Pancreas (tissue), 10 donors: ENCODE measurements at regions not wholly inside any gene's neighbourhood (a gene's known extent, or its start where the extent isn't known, plus 50 kb on each side); places are given as distances from the start of the nearest gene placed in this dataset.
A peak's percentile ranks its signal among the peaks of the same experiment; 100 is the strongest.

Experiments
- ATAC-seq, 4 donors: fragments of 200-7000 bp; cut with Tn5 transposase; one replicate each; pipeline versions ENCODE4 v1.8.0 to v1.9.1; 2020; ENCODE audit warnings: mild to moderate bottlenecking in 4 of 4, moderate library complexity in 4 of 4
- DNase-seq, 6 donors: peaks; one replicate each; pipeline ENCODE4 v3.0.0-alpha.2; 2020
- FAIRE-seq: peaks from 2 replicates; lab custom pipeline; 2012; peaks lifted over from hg19 to GRCh38; lab: Jason Lieb, UNC
- H3K27ac ChIP-seq, 4 donors: fragments of 200-600 bp; sonication (generic); 1 replicate in 3 of 4; 2 replicates in 1 of 4; pipeline versions ENCODE4 v1.5.0 to v1.8.0; 2020
- H3K27me3 ChIP-seq, 4 donors: fragments of 200-600 bp; one replicate each; pipeline ENCODE4 v1.8.0; 2021
- H3K36me3 ChIP-seq, 3 donors: fragments of 200-600 bp; sonication (generic) in 1 of 3; one replicate each; pipeline versions ENCODE4 v1.5.0 to v1.8.0; 2020 to 2021
- H3K4me1 ChIP-seq, 3 donors: fragments of 200-600 bp; one replicate each; pipeline ENCODE4 v1.8.0; 2021
- H3K4me3 ChIP-seq, 4 donors: fragments of 200-600 bp; sonication (generic) in 2 of 4; one replicate each; pipeline versions ENCODE4 v1.5.0 to v1.8.0; 2020 to 2021
- H3K9me3 ChIP-seq, 4 donors: fragments of 200-600 bp; one replicate each; pipeline ENCODE4 v1.8.0; 2021
- CTCF ChIP-seq, 4 donors: fragments of 200-600 bp; sonication (generic) in 3 of 4; IDR thresholded peaks; one replicate each; pipeline versions ENCODE4 v1.5.0 to v1.8.0; 2021; ENCODE audit warnings: antibody characterized with exemption in 4 of 4
- WGBS, 2 donors: extraction: QIAGEN DNeasy Blood & Tissue Kit; methylation state at CpG; one replicate each; pipeline ENCODE4 v1.1.7; 2013; 5-methylcytosine and 5-hydroxymethylcytosine counted together
- intact Hi-C, 3 donors: fragments of 100-400 bp; cut with DNase I; formaldehyde crosslinking; loops; one replicate each; pipeline versions ENCODE4 v1.11.1 to v1.14.2; 2022
- donor health status: healthy with polysubstance abuse.
- donor health status: DM: no; HTN: no; CAD: no; lungs with moderate emphysema.
- donor health status: DM: no; HTN: no; CAD: no.
- donor health status: control.
- donor health status: control.
- donor health status: Bipolar disorder and iron deficiency.
- donor health status: DM: yes; HTN: yes; CAD: no.
- donor health status: DM: no; HTN: no; CAD: no.
- donor health status: DM: no; HTN: no; CAD: no.
- donor health status: DM: yes; HTN: yes; CAD: no.

DNA sequence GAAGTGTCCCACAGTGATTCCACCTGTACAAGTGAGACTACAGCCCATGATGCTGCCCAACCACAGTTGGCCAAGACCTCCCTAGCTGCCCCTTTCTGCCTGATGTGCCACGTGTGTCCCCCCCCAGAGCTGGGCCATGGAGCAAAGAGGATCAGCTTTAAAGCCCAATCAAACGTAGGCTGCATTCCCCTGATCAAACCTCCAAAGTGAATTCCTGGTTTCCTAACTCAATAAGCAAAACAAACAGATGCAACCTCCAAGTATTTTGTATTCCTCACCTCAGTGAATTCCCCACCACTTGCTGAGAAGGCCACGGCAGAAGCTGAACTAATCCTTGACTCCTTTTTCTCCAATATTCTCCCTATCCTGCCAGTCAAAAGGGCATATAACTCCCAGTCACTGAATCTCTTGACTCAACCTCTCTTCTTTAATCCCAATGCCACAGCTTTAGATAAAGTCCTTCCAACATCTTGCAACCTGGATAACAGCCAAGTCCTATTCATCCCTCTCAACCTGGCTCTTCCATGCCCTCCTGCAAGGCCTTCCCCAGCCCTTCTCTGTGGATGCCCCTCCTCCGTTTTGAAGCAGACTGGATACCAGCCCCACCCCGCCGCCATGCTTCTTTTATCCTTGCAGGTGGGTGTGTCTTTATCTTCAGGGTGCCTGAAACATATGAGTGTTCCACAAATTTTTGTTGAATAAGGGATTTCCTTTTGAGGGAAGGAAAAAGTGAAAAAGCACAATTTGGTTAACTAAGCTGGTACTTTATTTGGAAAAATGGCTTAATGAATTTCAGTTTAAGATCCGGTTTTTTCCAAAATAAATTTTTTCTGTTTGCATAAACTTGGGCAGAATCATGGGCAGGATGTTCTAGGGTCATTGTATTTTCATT, 285.2 kb upstream of the MKLN1 start:
- ATAC-seq (no peak), FAIRE-seq (no peak), DNase-seq (peak in 1 of 6 donors; percentile 9)
- no peak overlapping the region for H3K4me3 ChIP-seq
- no peak for TF ChIP-seq CTCF (IDR thresholded peaks at IDR 0.05)
- intact Hi-C loops, result no loop called here
- H3K36me3 ChIP-seq, result no peaks in the 10 kb centered on the region
- H3K27me3 ChIP-seq, result no peaks in the 10 kb centered on the region
- peaks cover 0 to 17% (median 15%) of the 10 kb centered on the region in 3 donors for H3K4me1 ChIP-seq
- 79 to 85% methylated on average over 7 of the region's 7 CpGs for WGBS, 2 donors
- no peaks in the 10 kb centered on the region for H3K9me3 ChIP-seq
- no peak overlapping the region for H3K27ac ChIP-seq

- H3K27ac ChIP-seq, result no peak overlapping the region
- no peaks in the 10 kb centered on the region for H3K9me3 ChIP-seq
- WGBS, 2 donors, result 94 to 97% methylated on average over 1 of the region's 1 CpG
- H3K4me1 ChIP-seq, result peaks cover 7 to 14% (median 8%) of the 10 kb centered on the region in 3 donors
- TF ChIP-seq CTCF (IDR thresholded peaks at IDR 0.05), result no peak
- no peak for DNase-seq
- ATAC-seq, result no peak
- H3K4me3 ChIP-seq, result no peak overlapping the region
- intact Hi-C loops, result loop anchor here in 1 of 3 donors (5.0 kb wide), 1 partner anchor 148 kb away; no protein-coding TSS in a partner anchor
- H3K27me3 ChIP-seq, result no peaks in the 10 kb centered on the region
- H3K36me3 ChIP-seq, result no peaks in the 10 kb centered on the region
- no peak for FAIRE-seq
Observed at GRCh38 chr7:131045526-131045925, 282.1 kb upstream of the MKLN1 start.

DNA sequence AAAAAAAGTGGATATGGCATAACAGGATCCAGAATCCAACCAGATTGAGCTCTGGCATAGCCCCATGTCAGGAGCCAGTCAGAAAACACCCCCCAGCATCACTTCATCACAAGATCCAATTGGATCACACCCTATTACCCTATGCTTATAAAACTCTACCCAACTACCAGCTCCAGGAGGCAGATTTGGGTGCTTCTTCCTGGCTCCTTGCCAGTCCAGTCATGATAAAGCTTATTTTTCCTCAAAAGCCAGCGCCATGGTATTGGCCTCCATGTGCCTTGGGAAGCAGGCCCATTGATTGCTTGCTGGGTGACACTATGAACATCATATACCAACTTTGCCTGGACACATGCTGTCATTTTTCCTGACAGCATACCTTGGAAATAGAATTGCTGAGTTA, 281.4 kb upstream of the MKLN1 start:
- WGBS, 2 donors, result 96 to 97% methylated on average over 1 of the region's 1 CpG
- ATAC-seq (no peak), FAIRE-seq (no peak), DNase-seq (no peak)
- no peaks in the 10 kb centered on the region for H3K9me3 ChIP-seq
- H3K4me3 ChIP-seq, result no peak overlapping the region
- H3K36me3 ChIP-seq, result no peaks in the 10 kb centered on the region
- no peaks in the 10 kb centered on the region for H3K27me3 ChIP-seq
- intact Hi-C loops, result loop anchor here in 1 of 3 donors (5.0 kb wide), 1 partner anchor 149 kb away; no protein-coding TSS in a partner anchor
- peaks cover 7 to 10% (median 8%) of the 10 kb centered on the region in 3 donors for H3K4me1 ChIP-seq
- H3K27ac ChIP-seq, result no peak overlapping the region
- TF ChIP-seq CTCF (IDR thresholded peaks at IDR 0.05), result no peak

DNA sequence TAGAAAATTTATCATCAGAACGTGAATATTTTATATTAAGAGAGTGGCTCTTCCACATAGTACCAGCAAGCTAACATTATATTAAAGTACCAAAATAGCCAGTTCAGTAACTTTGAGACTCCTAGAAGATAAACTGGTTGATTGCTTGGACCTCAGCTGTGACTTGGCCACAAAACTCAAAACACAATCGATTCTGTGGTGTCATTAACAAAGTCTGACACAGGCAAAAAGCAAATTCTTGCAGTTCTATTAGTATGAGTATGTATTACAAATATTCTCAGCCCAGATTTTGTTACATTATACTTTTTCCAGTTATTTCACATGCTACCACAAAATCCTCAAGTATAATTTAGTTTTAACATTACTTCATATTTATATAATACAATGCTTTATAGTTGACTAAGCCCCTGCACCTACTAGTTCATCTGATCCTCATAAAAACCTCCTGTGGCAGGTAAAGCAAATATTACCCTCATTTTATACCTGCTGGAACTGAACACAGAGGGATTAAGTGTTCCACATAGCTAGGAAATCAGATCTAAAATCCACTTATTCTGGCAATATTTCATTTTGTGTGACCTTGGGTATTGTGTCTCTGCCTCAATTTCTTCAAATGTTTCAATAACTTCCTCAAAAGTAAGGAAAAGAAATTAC, 279.9 kb upstream of the MKLN1 start:
- ATAC-seq (peak in 2 of 4 donors; percentile 27 to 36), DNase-seq (no peak), FAIRE-seq (no peak)
- peak overlapping the region in 1 of 4 donors; percentile 25 for H3K27ac ChIP-seq
- H3K36me3 ChIP-seq, result no peaks in the 10 kb centered on the region
- H3K4me3 ChIP-seq, result no peak overlapping the region
- H3K4me1 ChIP-seq, result peaks cover 7 to 19% (median 16%) of the 10 kb centered on the region in 3 donors
- H3K27me3 ChIP-seq, result no peaks in the 10 kb centered on the region
- TF ChIP-seq CTCF (IDR thresholded peaks at IDR 0.05), result no peak
- no peaks in the 10 kb centered on the region for H3K9me3 ChIP-seq
- 34 to 35% methylated on average over 2 of the region's 2 CpGs for WGBS, 2 donors
- intact Hi-C loops, result loop anchor here in 1 of 3 donors (5.0 kb wide), 1 partner anchor 150 kb away; no protein-coding TSS in a partner anchor
